SK-N-SH (cell line): ENCODE measurements at regions not wholly inside any gene's neighbourhood (a gene's known extent, or its start where the extent isn't known, plus 50 kb on each side); places are given as distances from the start of the nearest gene placed in this dataset.

Source experiments
- CTCF ChIA-PET: fragments of 300-600, 350-600 bp; formaldehyde crosslinking; extraction: SDS; loops from one replicate; lab custom pipeline; 2021; lab: Yijun Ruan, JAX
- POLR2A ChIA-PET: fragments of 350-600 bp; sonication (Branson Sonifier 250); formaldehyde crosslinking; extraction: SDS; loops from one replicate; lab custom pipeline; 2020; ENCODE audit warnings: antibody characterized with exemption, inconsistent platforms; lab: Yijun Ruan, JAX
- DNase-seq: peaks from one replicate; pipeline ENCODE4 v3.0.0; 2012
- H2AFZ ChIP-seq: fragments of 200-600 bp; sonication (generic); 2 replicates; pipeline ENCODE4 v1.8.1; 2016; ENCODE audit warnings: antibody characterized with exemption, mild to moderate bottlenecking, low read depth
- H3F3A ChIP-seq: fragments of 200-600 bp; sonication (generic); replicated peaks from 2 replicates; pipeline ENCODE3; 2016; ENCODE audit warnings: antibody characterized with exemption, mild to moderate bottlenecking; ENCODE audit not compliant: insufficient read depth
- H3K27ac ChIP-seq, 2 experiments: fragments of 200-500 bp in 1 of 2; fragments of 200-600 bp in 1 of 2; sonication (Bioruptor generic) in 1 of 2; sonication (generic), shearing (Covaris generic) in 1 of 2; 2 replicates each; pipeline versions ENCODE4 v1.5.1 to v1.6.1; 2014 to 2016; ENCODE audit warnings: low read depth in 2 of 2, inconsistent platforms in 1 of 2, low read length in 1 of 2, mild to moderate bottlenecking in 1 of 2, mixed read lengths in 1 of 2
- H3K27me3 ChIP-seq: fragments of 200-600 bp; sonication (generic), shearing (Covaris generic); 2 replicates; pipeline ENCODE4 v1.6.1; 2016; ENCODE audit warnings: mixed run types; ENCODE audit not compliant: insufficient read depth
- H3K36me3 ChIP-seq, 2 experiments: fragments of 200-500 bp in 1 of 2; fragments of 200-600 bp in 1 of 2; sonication (Bioruptor generic) in 1 of 2; sonication (generic) in 1 of 2; replicated peaks in 1 of 2; 2 replicates each; pipeline versions ENCODE3 to v1.5.1; 2014 to 2016; ENCODE audit warnings: low read length in 1 of 2, mild to moderate bottlenecking in 1 of 2; ENCODE audit not compliant: insufficient read depth in 2 of 2, control insufficient read depth in 1 of 2
- H3K4me1 ChIP-seq, 2 experiments: fragments of 200-500 bp in 1 of 2; fragments of 200-600 bp in 1 of 2; sonication (Bioruptor generic) in 1 of 2; sonication (generic), shearing (Covaris generic) in 1 of 2; 2 replicates each; pipeline versions ENCODE4 v1.5.1 to v1.6.1; 2014 to 2016; ENCODE audit warnings: low read depth in 1 of 2, low read length in 1 of 2, mixed run types in 1 of 2; ENCODE audit not compliant: insufficient read depth in 2 of 2, control insufficient read depth in 1 of 2
- H3K4me2 ChIP-seq: fragments of 200-600 bp; sonication (generic), shearing (Covaris generic); 2 replicates; pipeline ENCODE4 v1.6.1; 2017; ENCODE audit warnings: mixed run types
- H3K4me3 ChIP-seq, 2 experiments: fragments of 200-500 bp in 1 of 2; fragments of 200-600 bp in 1 of 2; sonication (Bioruptor generic) in 1 of 2; sonication (generic), shearing (Covaris generic) in 1 of 2; 2 replicates each; pipeline versions ENCODE4 v1.5.1 to v1.8.1; 2014 to 2016; ENCODE audit warnings: low read depth in 2 of 2, inconsistent platforms in 1 of 2, low read length in 1 of 2, mild to moderate bottlenecking in 1 of 2, mixed read lengths in 1 of 2, moderate library complexity in 1 of 2
- H3K79me2 ChIP-seq: fragments of 200-600 bp; sonication (generic); 2 replicates; pipeline ENCODE4 v1.8.1; 2017; ENCODE audit warnings: mild to moderate bottlenecking; ENCODE audit not compliant: insufficient read depth
- H3K9ac ChIP-seq: fragments of 200-600 bp; sonication (generic); 2 replicates; pipeline ENCODE4 v1.6.1; 2017; ENCODE audit warnings: mixed run types
- H3K9me2 ChIP-seq: fragments of 200-600 bp; sonication (generic); 2 replicates; pipeline ENCODE4 v1.6.1; 2017; ENCODE audit warnings: mixed run types
- H3K9me3 ChIP-seq: fragments of 200-600 bp; sonication (generic); 2 replicates; pipeline ENCODE4 v1.6.1; 2017; ENCODE audit warnings: mixed run types, mild to moderate bottlenecking, moderate library complexity
- H4K20me1 ChIP-seq: fragments of 200-600 bp; sonication (generic); 2 replicates; pipeline ENCODE4 v1.6.1; 2017; ENCODE audit warnings: mild to moderate bottlenecking, mixed run types; ENCODE audit not compliant: insufficient read depth
- CHD2 ChIP-seq: fragments of 150-350 bp; IDR thresholded peaks from 2 replicates; pipeline ENCODE4 v1.6.1; 2018; ENCODE audit warnings: low read length; ENCODE audit not compliant: partially characterized antibody
- ELF1 ChIP-seq: IDR thresholded peaks from 2 replicates; pipeline ENCODE4 v1.4.0; 2012
- EP300 ChIP-seq, 2 experiments: IDR thresholded peaks; 2 replicates each; pipeline versions ENCODE4 v1.4.0 to v1.6.1; 2012; ENCODE audit warnings: borderline replicate concordance in 1 of 2, low read depth in 1 of 2, low read length in 1 of 2
- FOSL2 ChIP-seq: IDR thresholded peaks from 2 replicates; pipeline ENCODE4 v1.4.0; 2012; ENCODE audit warnings: low read depth, mild to moderate bottlenecking, moderate library complexity, borderline replicate concordance
- FOXJ3 ChIP-seq: sonication (generic); formaldehyde crosslinking; IDR thresholded peaks from 2 replicates; pipeline ENCODE4 v1.5.1; 2020; ENCODE audit warnings: mild to moderate bottlenecking, missing genetic modification reagents
- GATA2 ChIP-seq: sonication (generic); formaldehyde crosslinking; IDR thresholded peaks from 2 replicates; pipeline ENCODE4 v1.5.0; 2020; ENCODE audit warnings: mild to moderate bottlenecking, missing genetic modification reagents
- NRF1 ChIP-seq: IDR thresholded peaks from 2 replicates; pipeline ENCODE4 v1.6.1; 2012; ENCODE audit warnings: low read depth, mild to moderate bottlenecking, low read length
- POLR2AphosphoS5 ChIP-seq: IDR thresholded peaks from 2 replicates; pipeline ENCODE4 v1.6.1; 2012; ENCODE audit warnings: low read depth, low read length
- RFX5 ChIP-seq: IDR thresholded peaks from 2 replicates; pipeline ENCODE4 v1.6.1; 2012; ENCODE audit warnings: mild to moderate bottlenecking, improper control_type of control experiment, low read length
- SIN3A ChIP-seq: IDR thresholded peaks from 2 replicates; pipeline ENCODE4 v1.6.1; 2012; ENCODE audit warnings: low read depth, mild to moderate bottlenecking, low read length, moderate library complexity, borderline replicate concordance
- SMC3 ChIP-seq: IDR thresholded peaks from 2 replicates; pipeline ENCODE4 v1.6.1; 2012; ENCODE audit warnings: low read depth, low read length, improper control_type of control experiment
- YY1 ChIP-seq: IDR thresholded peaks from 2 replicates; pipeline ENCODE4 v1.4.0; 2012; ENCODE audit warnings: low read depth, mild to moderate bottlenecking
- WGBS: methylation state at CpG from one replicate; pipeline ENCODE4 v1.1.6; 2017; ENCODE audit warnings: low lambda C conversion rate; 5-methylcytosine and 5-hydroxymethylcytosine counted together
- TF ChIP-seq, protein P1 (sequence below): IDR thresholded peaks from 2 replicates; pipeline ENCODE4 v1.4.0; 2012; ENCODE audit warnings: low read depth, borderline replicate concordance
- TF ChIP-seq, protein P2 (sequence below): IDR thresholded peaks from 2 replicates; pipeline ENCODE4; 2012
- TF ChIP-seq, protein P3 (sequence below): fragments of 150-350 bp; IDR thresholded peaks from 2 replicates; pipeline ENCODE4 v1.6.1; 2017; ENCODE audit warnings: antibody characterized with exemption, low read length, low read depth, borderline replicate concordance
- TF ChIP-seq, protein P4 (sequence below): fragments of 150-350 bp; IDR thresholded peaks from 2 replicates; pipeline ENCODE4 v1.6.1; 2016; ENCODE audit warnings: mild to moderate bottlenecking, low read depth, low read length

DNA sequence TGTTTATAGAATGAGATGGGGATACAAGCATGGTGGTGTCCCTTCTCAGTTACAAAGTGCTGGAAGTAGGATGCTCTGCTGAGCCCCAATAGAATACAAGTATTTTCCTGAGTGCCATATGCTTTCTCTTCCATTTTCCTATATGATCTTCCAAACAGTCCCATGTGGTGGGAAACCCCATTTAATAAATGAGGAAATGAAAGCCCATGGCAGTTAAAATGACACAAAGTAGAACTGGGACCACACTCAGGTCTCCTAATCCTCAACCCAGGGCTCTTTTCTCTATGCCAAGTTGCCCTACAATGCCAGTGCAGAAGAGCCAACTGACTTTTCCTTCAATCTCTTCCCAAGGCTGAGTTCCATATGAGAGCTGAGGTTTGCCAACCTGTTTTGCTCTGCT, 198.0 kb upstream of the FOXN2 start:
- H3K79me2 ChIP-seq, result no peaks in the 10 kb centered on the region
- H3K9me3 ChIP-seq, result no peaks in the 10 kb centered on the region
- DNase-seq, result no peak
- H2AFZ ChIP-seq, result no peak overlapping the region
- no peak overlapping the region for H3K4me3 ChIP-seq
- TF ChIP-seq, protein P1, sequence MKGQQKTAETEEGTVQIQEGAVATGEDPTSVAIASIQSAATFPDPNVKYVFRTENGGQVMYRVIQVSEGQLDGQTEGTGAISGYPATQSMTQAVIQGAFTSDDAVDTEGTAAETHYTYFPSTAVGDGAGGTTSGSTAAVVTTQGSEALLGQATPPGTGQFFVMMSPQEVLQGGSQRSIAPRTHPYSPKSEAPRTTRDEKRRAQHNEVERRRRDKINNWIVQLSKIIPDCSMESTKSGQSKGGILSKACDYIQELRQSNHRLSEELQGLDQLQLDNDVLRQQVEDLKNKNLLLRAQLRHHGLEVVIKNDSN, result no peak
- TF ChIP-seq, protein P2, sequence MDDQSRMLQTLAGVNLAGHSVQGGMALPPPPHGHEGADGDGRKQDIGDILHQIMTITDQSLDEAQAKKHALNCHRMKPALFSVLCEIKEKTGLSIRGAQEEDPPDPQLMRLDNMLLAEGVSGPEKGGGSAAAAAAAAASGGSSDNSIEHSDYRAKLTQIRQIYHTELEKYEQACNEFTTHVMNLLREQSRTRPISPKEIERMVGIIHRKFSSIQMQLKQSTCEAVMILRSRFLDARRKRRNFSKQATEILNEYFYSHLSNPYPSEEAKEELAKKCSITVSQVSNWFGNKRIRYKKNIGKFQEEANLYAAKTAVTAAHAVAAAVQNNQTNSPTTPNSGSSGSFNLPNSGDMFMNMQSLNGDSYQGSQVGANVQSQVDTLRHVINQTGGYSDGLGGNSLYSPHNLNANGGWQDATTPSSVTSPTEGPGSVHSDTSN, result no peak
- TF ChIP-seq YY1 (no peak), CHD2 (no peak), POLR2AphosphoS5 (no peak), GATA2 (CRISPR knock-in tag) (no peak), NRF1 (no peak), SMC3 (no peak), ELF1 (no peak), EP300 (IDR thresholded peaks at IDR 0.05; ENCODE audit: borderline replicate concordance in 1 of 2, low read depth in 1 of 2, low read length in 1 of 2) (no peak), FOSL2 (no peak), FOXJ3 (CRISPR knock-in tag) (no peak), SIN3A (no peak), RFX5 (no peak)
- TF ChIP-seq, protein P3, sequence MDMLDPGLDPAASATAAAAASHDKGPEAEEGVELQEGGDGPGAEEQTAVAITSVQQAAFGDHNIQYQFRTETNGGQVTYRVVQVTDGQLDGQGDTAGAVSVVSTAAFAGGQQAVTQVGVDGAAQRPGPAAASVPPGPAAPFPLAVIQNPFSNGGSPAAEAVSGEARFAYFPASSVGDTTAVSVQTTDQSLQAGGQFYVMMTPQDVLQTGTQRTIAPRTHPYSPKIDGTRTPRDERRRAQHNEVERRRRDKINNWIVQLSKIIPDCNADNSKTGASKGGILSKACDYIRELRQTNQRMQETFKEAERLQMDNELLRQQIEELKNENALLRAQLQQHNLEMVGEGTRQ, result no peak
- TF ChIP-seq, protein P4, sequence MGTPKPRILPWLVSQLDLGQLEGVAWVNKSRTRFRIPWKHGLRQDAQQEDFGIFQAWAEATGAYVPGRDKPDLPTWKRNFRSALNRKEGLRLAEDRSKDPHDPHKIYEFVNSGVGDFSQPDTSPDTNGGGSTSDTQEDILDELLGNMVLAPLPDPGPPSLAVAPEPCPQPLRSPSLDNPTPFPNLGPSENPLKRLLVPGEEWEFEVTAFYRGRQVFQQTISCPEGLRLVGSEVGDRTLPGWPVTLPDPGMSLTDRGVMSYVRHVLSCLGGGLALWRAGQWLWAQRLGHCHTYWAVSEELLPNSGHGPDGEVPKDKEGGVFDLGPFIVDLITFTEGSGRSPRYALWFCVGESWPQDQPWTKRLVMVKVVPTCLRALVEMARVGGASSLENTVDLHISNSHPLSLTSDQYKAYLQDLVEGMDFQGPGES, result no peak
- no peaks in the 10 kb centered on the region for H3K36me3 ChIP-seq
- no peak overlapping the region for H3K4me2 ChIP-seq
- H3K4me1 ChIP-seq, result peaks cover 0 to 4% of the 10 kb centered on the region in 2 experiments; a peak in 1 of 4 replicates
- H3K27me3 ChIP-seq, result no peaks in the 10 kb centered on the region
- H3K9ac ChIP-seq, result no peak overlapping the region
- POLR2A ChIA-PET, result no interaction called here
- H3K9me2 ChIP-seq, result no peaks in the 10 kb centered on the region
- no peak overlapping the region for H3K27ac ChIP-seq
- CTCF ChIA-PET, result no interaction called here
- H4K20me1 ChIP-seq, result no peaks in the 10 kb centered on the region
- no peaks in the 10 kb centered on the region for H3F3A ChIP-seq

DNA sequence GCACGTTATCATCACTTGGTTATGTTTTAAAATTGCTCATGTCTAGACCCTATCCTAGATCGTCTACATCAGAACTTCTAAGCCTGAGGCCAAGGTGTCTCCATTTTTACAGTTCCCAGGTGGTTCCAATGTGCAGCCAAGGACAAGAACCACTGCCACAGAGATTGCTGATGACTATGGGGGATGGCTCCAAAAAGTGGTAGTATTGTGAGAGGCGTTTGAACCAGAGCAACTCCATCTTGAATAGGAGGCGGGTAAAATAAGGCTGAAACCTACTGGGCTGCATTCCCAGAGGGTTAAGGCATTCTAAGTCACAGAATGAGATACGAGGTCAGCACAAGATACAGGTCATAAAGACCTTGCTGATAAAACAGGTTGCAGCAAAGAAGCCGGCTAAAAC, 195.6 kb upstream of the FOXN2 start:
- WGBS, result 57% methylated on average over 6 of the region's 6 CpGs
- Histone ChIP-seq H3K27ac (no peak overlapping the region), H3K9me3 (no peaks in the 10 kb centered on the region), H2AFZ (no peak overlapping the region), H3K9ac (no peak overlapping the region), H3K9me2 (no peaks in the 10 kb centered on the region), H3K36me3 (no peaks in the 10 kb centered on the region), H3F3A (no peaks in the 10 kb centered on the region), H4K20me1 (no peaks in the 10 kb centered on the region), H3K4me2 (no peak overlapping the region), H3K4me3 (no peak overlapping the region), H3K79me2 (no peaks in the 10 kb centered on the region), H3K27me3 (no peaks in the 10 kb centered on the region), H3K4me1 (no peaks in the 10 kb centered on the region)
- ChIA-PET CTCF (interaction anchor here (0.8 kb wide), 1 partner anchor 9 kb away, joined by 3 read pairs; no protein-coding TSS in a partner anchor), POLR2A (no interaction called here)
- no peak for DNase-seq
- TF ChIP-seq ELF1, result no peak
- no peak for TF ChIP-seq SMC3
